Activated CD8-positive, alpha-beta memory T cell treated with anti-CD3 and anti-CD28 coated beads, Interleukin-2, amount 50 U/mL, for 24 hours (primary cell): ENCODE measurements at regions not wholly inside any gene's neighbourhood (a gene's known extent, or its start where the extent isn't known, plus 50 kb on each side); places are given as distances from the start of the nearest gene placed in this dataset.

ENCODE experiments used
- DNase-seq: peaks from one replicate; pipeline ENCODE4 v3.0.0-alpha.2; 2020; ENCODE audit errors: extremely low read depth

DNA sequence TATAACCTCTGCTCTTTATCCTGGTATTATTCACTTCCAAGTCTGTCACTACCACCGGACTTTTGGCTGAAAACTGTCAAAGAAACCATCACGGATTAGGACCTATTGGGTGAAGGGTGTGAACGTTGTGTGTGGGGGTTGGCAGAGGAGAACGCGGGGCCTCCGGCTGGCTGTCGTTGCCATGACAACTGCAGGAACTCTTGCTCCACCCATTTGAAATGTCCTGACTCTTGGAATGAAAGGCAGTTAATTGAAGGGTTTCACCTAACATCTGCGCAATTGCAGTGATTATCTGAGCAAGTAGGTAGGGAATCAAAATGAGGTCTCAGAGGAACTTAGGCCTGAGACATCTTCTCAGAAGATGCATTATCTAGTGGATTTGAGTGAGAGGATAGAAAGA, 60.9 kb upstream of the CLMP start:
- DNase-seq = no peak

DNA sequence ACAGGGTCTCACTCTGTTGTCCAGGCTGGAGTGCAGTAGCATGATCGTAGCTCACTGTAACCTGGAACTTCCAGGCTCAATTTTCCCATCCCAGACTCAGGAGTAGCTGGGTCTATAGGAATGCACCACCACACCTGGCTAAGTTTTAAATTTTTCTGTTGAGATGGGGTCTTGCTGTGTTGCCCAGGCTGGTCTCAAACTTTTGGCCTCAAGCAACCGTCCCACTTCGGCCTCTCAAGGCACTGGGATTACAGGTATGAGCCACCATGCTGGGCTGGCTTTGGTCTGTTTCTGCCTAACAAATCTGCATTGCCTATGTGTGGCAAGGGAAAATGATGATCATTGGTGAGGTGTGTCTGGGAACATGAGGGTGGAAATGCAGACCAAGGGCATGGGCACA, 59.3 kb upstream of the CLMP start:
- DNase-seq = no peak

DNA sequence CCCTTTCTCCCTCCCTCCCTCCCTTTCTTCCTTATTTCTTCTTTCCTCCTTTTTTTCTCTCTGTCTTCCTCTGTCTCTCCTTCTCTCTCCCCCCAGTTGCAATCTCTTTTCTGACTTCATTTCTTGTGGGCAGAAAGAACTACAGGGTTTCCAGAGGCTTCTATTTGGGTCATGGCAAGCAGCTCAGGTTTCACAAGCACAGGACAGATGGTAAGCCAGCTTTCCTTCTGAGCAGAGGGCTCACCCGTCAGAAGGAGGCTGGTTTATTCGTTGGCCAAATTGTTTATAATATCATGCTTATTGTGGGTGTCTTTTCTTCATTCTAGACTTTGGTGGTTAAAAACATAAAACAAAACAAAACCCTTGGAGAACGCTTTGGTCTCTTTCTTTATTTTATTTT, 58.9 kb upstream of the CLMP start:
- no peak for DNase-seq

DNA sequence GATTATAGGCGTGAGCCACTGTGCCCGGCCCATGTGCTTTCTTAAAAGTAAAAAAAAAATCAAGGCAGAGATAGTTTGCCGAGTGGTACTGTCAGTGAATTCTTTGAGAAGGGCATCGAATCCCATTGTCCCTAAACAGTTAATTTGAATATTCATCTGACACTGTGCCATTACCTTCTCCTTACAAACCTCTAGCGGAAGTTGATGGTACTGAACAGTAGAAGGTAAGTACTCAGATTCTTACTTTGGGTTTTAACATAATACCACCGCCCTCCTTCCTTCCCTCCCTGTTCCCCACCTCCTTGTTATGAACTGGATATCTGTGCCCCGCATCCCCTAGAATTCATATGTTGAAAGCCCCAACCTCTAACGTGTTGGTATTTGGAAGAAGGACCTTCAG, 58.2 kb upstream of the CLMP start:
- no peak for DNase-seq

DNA sequence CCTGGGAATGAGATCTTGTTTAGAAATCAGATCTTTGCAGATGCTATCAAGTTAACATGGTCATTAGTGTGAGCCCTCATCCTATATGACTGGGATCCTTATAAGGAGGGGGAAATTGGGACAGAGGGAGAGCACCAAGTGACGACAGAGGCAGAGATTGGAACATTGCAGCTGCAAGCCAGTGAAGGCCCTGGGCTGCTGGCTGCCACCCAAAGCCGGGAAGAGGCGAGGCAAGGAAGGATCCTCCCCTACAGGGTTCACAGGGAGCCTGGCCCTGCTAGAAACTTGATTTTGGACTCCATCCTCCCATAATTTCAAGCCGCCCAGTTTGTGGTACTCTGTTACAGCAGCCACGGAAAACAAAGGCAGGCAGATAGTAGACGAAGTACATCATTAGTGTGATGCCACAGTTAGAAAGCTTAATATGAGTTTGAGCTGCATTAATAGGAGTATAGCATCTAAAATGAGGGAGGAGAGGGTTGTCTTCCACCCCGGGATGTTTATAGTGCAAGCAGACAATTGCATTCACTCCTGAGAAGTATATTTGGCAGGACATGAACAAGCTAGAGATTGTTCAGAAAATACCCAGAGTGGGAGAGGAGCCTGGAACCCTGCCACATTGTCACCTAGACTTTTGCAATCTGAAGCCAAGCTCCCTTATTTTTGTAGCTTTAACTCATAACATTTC, 56.8 kb upstream of the CLMP start:
- DNase-seq = no peak

DNA sequence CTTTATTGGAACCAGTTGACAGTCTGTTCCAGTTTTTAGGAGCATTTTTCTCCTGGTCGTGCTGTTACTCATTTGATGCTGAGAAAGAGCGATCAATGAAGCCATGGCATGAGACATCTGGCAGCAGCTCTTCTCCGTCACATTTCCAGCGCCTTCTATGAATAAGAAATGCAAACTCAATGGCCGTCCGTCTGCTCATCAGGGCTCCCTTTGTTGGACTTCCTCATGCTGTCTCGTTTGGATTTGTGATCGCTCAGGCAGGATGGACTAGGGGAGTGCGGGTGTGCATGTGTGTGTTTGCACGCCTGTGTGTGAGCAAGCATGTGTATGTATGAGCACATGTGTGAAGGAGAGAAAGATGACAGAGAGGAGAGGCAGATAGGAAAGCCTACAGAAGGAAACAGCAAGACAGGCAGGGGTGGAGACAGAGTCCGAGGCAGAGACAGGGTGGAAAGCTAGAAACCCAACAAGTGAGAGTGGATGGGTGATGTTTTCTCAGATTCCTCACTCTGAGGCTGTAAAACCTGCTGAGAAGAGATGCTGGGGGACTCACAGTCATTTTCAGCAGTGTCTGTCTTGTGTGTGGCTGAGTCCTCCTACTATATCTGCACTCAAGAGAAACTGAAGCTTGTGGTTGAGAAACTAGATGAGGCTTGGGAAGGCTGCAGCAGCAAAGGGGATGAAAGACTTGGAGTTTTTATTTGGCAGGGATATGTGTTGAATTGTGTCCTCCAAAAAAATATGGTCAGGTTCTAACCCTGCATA, 56.0 kb upstream of the CLMP start:
- no peak for DNase-seq

DNA sequence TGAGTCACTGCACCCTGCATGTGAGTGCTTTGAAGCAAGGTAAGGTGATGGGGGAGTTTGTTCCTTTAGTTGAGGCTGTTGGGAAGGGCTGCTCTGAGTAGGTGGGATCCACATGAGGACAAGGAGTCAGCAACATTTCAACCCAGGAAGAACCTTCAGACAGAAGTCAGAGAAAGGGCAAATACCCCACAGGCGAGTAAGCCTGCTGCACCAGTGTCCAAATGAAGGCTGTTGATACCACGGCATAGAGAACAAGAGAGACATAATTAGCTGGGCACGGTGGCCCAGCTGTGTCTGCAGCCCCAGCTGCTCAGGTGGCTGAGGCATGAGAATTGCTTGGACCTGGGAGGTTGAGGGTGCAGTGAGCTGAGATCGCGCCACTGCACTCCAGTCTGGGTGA, 54.3 kb upstream of the CLMP start:
- DNase-seq = no peak

DNA sequence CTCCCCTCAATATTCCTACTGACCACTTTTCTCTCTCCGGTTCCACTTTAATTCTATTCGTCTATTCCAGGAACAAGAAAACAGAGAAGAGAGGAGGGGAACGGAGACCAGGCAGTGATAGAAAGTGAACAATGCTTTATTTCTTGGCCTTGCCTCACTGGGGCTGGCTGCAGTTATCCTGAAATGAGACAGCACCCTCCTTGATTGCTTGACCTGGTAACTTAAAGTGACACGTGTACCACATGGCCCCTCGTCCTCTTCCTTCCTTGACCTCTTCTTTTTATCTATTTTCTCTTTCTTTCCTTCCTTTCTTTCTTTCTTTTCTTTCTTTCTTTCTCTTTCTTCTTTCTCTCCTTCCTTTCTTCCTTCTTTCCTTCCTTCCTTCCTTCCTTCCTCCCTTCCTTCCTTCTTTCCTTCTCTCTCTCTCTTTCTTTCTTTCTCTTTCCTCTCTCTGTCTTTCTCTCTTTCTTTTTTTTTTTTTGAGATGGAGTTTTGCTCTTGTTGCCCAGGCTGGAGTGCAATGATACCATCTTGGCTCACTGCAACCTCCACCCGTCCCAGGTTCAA, 52.8 kb upstream of the CLMP start:
- no peak for DNase-seq

DNA sequence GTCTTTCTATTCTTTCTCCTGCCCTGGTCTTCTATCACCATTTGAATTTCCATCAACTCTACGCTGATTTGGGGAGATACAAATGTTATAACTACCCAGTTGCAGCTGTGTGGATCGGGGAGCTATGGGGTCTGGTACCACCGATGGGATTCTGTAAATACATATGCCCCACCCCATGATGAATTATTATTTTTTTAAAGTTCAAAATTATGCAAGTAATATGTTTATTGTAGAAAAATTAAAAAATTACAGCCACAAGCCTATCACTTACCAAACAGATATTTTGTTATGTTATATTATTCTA, 52.4 kb upstream of the CLMP start:
- DNase-seq = no peak

DNA sequence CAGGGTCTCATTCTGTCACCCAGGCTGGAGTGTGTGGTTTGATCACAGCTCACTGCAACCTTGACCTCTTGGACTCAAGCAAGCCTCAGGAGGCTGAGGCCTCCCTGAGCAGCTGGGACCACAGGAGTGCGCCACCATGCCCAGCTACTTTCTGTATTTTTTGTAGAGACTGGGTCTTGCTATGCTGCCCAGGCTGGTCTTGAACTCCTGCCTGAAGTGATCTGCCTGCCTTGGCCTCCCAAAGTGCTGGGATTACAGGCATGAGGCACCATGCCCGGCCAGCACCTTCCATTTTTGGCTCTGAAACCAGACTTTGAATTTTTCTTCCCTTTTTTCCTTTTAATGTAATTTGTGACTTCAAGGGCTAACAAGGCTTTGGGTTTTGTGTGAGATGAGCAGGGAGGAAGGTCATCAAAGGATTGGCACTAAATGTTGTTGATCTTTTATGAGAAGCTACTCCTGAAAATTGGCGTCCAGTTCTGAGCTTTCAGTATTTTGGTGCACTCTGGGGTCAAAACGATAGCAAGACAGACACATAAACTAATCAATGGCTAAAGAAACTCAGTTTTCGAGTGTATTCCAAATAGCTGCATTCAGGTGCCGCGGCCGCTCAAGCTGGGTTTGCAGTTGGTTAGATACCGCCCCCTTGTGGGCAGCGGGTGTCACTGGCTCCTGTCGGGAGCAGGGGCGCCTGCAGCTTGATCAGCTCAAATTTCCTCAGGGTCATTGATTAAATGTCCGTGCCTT, 51.9 kb upstream of the CLMP start:
- DNase-seq = peak; percentile 47

DNA sequence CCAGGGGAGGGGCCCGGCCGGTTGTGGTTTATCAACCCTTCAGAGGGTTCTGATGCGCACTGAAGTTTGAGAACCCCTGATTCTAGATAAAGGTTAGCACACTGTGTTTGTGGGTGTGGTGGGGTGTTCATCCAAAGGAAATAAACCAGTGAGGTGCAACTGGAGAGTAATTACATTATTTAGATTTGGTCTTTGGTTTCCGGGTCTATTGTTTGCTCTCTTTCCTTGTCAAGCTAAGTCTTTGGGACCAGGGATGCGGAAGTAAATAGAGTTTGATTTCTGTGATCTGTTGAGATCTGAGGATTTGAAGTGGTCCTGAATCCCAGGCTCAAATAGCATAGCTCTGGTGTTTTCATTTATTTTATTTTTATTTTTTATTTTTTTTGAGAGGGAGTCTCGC, 50.5 kb upstream of the CLMP start:
- DNase-seq = no peak
